ENCODE measurements at regions not wholly inside any gene's neighbourhood (a gene's known extent, or its start where the extent isn't known, plus 50 kb on each side); places are given as distances from the start of the nearest gene placed in this dataset.

DNA sequence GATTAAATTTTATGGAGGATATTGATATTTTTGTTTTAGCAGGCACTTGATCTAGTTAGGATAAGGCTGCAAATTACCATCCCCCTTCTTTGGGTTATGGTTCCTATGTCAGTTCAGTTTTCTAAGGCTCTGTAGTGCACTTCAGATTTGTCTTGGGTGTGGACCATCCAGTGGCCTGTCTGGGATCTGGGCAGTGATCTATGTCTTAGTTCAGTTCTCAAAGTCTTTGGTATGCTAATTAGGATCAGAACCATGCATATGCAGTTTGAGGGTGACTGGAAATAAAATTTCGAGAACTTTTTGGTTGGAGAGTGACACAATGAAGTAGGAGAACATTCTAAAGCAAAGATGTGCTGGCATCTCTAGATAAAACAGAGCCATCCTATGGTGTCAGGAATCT, 388.2 kb downstream of the MID1IP1 start:
- DNase-seq (no peak), ATAC-seq (no peak)
- H3K4me1 Mint-ChIP-seq = no peaks in the 10 kb centered on the region
- Histone ChIP-seq H3K36me3 (ENCODE audit: control insufficient read depth, insufficient read depth, low read length) (no peaks in the 10 kb centered on the region), H3K27me3 (ENCODE audit: control insufficient read depth, insufficient read depth, low read length) (peaks cover 2% of the 10 kb centered on the region), H3K9me3 (ENCODE audit: control insufficient read depth, insufficient read depth, low read length) (no peaks in the 10 kb centered on the region), H3K27ac (ENCODE audit: low read length) (no peak overlapping the region), H3K4me1 (ENCODE audit: control insufficient read depth, insufficient read depth, low read length) (no peaks in the 10 kb centered on the region), H3K4me3 (ENCODE audit: low read length) (no peak overlapping the region)
- intact Hi-C loops (cut with micrococcal nuclease) = no loop called here
- WGBS (ENCODE audit: insufficient coverage) = 100% methylated on average over 1 of the region's 1 CpG
- H3K9me3 Mint-ChIP-seq = no peaks in the 10 kb centered on the region
- H3K27ac Mint-ChIP-seq = no peak overlapping the region
- H3K36me3 Mint-ChIP-seq = no peaks in the 10 kb centered on the region
- no peak overlapping the region for H3K4me3 Mint-ChIP-seq
- TF ChIP-seq, protein P1, sequence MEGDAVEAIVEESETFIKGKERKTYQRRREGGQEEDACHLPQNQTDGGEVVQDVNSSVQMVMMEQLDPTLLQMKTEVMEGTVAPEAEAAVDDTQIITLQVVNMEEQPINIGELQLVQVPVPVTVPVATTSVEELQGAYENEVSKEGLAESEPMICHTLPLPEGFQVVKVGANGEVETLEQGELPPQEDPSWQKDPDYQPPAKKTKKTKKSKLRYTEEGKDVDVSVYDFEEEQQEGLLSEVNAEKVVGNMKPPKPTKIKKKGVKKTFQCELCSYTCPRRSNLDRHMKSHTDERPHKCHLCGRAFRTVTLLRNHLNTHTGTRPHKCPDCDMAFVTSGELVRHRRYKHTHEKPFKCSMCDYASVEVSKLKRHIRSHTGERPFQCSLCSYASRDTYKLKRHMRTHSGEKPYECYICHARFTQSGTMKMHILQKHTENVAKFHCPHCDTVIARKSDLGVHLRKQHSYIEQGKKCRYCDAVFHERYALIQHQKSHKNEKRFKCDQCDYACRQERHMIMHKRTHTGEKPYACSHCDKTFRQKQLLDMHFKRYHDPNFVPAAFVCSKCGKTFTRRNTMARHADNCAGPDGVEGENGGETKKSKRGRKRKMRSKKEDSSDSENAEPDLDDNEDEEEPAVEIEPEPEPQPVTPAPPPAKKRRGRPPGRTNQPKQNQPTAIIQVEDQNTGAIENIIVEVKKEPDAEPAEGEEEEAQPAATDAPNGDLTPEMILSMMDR (IDR thresholded peaks at IDR 0.05) = no peak
- peaks cover 26 to 44% of the 10 kb centered on the region in 2 donors for H3K27me3 Mint-ChIP-seq (ENCODE audit: low read depth in 2 of 2)

DNA sequence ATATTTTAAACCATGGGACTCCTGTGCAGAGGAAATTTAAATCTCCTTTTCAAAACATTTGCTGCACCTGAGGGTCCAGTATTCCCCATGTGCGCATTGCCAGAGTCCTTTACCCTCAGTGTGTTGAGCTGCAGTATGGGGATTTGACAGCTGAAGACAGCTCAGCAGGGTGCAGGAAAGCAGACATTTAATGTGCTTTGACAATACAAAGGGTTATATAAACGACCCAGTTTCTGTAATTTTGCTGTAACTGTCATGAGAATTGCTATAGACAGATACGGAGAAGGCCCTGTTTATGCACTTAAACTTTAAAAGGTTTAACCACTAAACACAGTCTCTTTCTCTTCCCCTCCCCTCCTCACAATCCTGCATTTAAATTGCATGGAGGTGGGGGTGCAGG, 393.4 kb downstream of the MID1IP1 start:
- 64% methylated on average over 2 of the region's 3 CpGs for WGBS (ENCODE audit: insufficient coverage)
- no peak for ATAC-seq
- Histone ChIP-seq H3K27ac (ENCODE audit: low read length) (no peak overlapping the region), H3K27me3 (ENCODE audit: control insufficient read depth, insufficient read depth, low read length) (peaks cover 2% of the 10 kb centered on the region), H3K9me3 (ENCODE audit: control insufficient read depth, insufficient read depth, low read length) (no peaks in the 10 kb centered on the region), H3K4me3 (ENCODE audit: low read length) (no peak overlapping the region), H3K36me3 (ENCODE audit: control insufficient read depth, insufficient read depth, low read length) (no peaks in the 10 kb centered on the region), H3K4me1 (ENCODE audit: control insufficient read depth, insufficient read depth, low read length) (peaks cover 15% of the 10 kb centered on the region)
- no peak overlapping the region for H3K27ac Mint-ChIP-seq
- no peak overlapping the region for H3K4me3 Mint-ChIP-seq
- intact Hi-C loops (cut with micrococcal nuclease) = no loop called here
- no peak for DNase-seq
- no peaks in the 10 kb centered on the region for H3K9me3 Mint-ChIP-seq
- peaks cover 12 to 14% of the 10 kb centered on the region in 2 donors for H3K4me1 Mint-ChIP-seq
- peaks cover 11 to 29% of the 10 kb centered on the region in 2 donors for H3K27me3 Mint-ChIP-seq (ENCODE audit: low read depth in 2 of 2)
- H3K36me3 Mint-ChIP-seq = no peaks in the 10 kb centered on the region
- TF ChIP-seq, protein P1 (IDR thresholded peaks at IDR 0.05) = no peak

GRCh38 chrX:39195156-39195555, 393.9 kb downstream of the MID1IP1 start:
- Mint-ChIP-seq H3K36me3 (no peaks in the 10 kb centered on the region), H3K4me1 (peaks cover 12 to 14% of the 10 kb centered on the region in 2 donors), H3K27ac (no peak overlapping the region), H3K4me3 (no peak overlapping the region), H3K27me3 (ENCODE audit: low read depth in 2 of 2) (peaks cover 11 to 33% of the 10 kb centered on the region in 2 donors), H3K9me3 (no peaks in the 10 kb centered on the region)
- 29% methylated on average over 7 of the region's 7 CpGs for WGBS (ENCODE audit: insufficient coverage)
- ATAC-seq = no peak
- DNase-seq = peak in 1 of 2 donors; percentile 17
- H3K9me3 ChIP-seq (ENCODE audit: control insufficient read depth, insufficient read depth, low read length) = no peaks in the 10 kb centered on the region
- H3K36me3 ChIP-seq (ENCODE audit: control insufficient read depth, insufficient read depth, low read length) = no peaks in the 10 kb centered on the region
- intact Hi-C loops (cut with micrococcal nuclease) = no loop called here
- H3K27ac ChIP-seq (ENCODE audit: low read length) = no peak overlapping the region
- peaks cover 2% of the 10 kb centered on the region for H3K27me3 ChIP-seq (ENCODE audit: control insufficient read depth, insufficient read depth, low read length)
- H3K4me3 ChIP-seq (ENCODE audit: low read length) = no peak overlapping the region
- peaks cover 15% of the 10 kb centered on the region for H3K4me1 ChIP-seq (ENCODE audit: control insufficient read depth, insufficient read depth, low read length)
- TF ChIP-seq, protein P1 (IDR thresholded peaks at IDR 0.05) = no peak

All from natural killer cell (primary cell).